IPS-18a (cell line): ENCODE measurements at regions not wholly inside any gene's neighbourhood (a gene's known extent, or its start where the extent isn't known, plus 50 kb on each side); places are given as distances from the start of the nearest gene placed in this dataset.

Experiments used
- H3K27ac ChIP-seq: one replicate; pipeline ENCODE4 v1.5.1; 2013; ENCODE audit warnings: low read length
- H3K27me3 ChIP-seq: one replicate; pipeline ENCODE4 v1.6.1; 2013; ENCODE audit warnings: mild to moderate bottlenecking, low read length; ENCODE audit not compliant: control insufficient read depth, insufficient read depth
- H3K36me3 ChIP-seq: one replicate; pipeline ENCODE4 v1.6.1; 2013; ENCODE audit warnings: low read depth, low read length; ENCODE audit not compliant: control insufficient read depth
- H3K4me1 ChIP-seq: one replicate; pipeline ENCODE4 v1.6.1; 2013; ENCODE audit warnings: low read depth, low read length; ENCODE audit not compliant: control insufficient read depth
- H3K4me3 ChIP-seq: one replicate; pipeline ENCODE4 v1.5.1; 2013; ENCODE audit warnings: low read length
- H3K9ac ChIP-seq: one replicate; pipeline ENCODE4 v1.6.1; 2013; ENCODE audit warnings: mild to moderate bottlenecking, low read length, moderate library complexity
- H3K9me3 ChIP-seq: one replicate; pipeline ENCODE4 v1.6.1; 2013; ENCODE audit warnings: low read depth, low read length; ENCODE audit not compliant: control insufficient read depth

DNA sequence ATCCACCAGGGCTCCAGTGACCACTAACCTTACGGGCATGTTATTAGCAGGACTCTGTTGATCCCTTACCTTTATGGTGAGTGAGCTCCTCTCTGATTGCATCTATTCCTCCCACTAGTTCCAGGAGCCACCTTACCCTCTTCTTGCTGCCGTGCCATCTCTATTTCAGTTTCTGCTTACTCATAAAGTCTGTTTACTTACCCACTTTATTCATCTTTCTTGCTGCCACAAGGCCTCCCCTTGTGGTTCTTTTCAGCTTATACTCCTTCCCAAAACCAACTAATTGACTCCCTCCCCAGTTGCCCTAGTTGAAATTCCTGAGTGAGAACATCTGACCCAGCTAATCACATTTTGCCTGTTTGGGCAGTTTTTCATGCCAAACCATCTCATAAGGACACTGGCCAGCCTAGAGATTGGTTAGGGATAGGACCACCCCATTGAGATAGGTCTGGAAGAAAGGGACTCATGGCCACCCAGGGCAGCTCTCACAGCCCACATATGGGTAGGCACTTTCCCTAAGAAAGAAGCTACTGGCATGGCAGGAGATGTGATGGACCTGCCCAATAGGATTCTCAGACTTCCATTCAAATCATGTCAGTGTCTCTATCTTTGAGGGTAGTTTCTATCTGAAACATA is 412.7 kb downstream of the EFNA5 start:
- Histone ChIP-seq H3K9ac (no peak overlapping the region), H3K27ac (no peak overlapping the region), H3K9me3 (no peaks in the 10 kb centered on the region), H3K27me3 (no peaks in the 10 kb centered on the region), H3K4me1 (no peaks in the 10 kb centered on the region), H3K4me3 (no peak overlapping the region), H3K36me3 (no peaks in the 10 kb centered on the region)

DNA sequence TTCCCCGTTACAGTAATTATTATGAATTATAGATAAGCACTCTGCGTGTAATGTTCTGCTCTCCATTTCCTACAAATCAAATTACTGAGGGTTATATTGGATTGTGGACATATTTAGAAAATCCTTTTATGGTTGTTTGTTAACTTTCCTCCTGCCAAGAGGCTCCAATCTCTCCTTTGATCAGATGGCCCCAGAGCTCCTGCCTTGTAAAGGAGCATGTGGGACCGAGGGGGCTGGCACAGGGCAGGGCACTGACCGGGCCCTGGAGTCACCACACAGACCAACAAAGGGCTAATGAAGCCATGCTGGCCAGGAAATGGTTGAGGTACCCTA is 415.9 kb downstream of the EFNA5 start:
- no peaks in the 10 kb centered on the region for H3K9me3 ChIP-seq

DNA sequence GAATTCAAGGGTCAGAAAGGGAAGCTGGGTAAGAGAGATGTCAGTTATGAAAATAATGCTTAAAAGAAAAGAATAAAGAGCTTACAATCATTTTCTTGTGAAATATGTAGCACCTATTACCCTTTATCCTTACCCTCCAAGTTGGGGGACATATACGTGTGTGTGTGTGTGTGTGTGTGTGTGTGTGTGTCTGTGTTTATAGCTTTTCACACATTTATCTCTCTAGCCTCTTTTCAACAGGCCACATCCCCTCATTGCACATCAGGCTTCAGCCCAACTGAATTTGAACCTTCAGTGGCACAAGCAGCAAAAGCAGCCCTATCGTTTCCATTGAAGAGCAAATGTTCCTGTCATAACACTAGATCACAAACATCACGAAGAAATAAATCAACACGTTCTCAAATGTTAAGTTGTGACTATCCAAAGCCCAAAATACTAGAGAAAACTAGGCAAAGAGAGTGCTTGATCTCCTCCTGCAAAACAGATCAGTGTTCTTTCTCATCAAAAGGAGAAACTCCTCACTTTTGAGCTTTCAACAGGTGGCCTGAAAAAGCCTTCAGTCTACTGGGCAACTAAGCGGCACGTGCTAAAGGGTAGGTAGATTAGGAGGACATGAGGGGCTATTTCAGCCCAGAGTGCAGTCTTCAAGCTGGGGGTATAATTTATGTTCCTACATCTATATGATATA is 416.4 kb downstream of the EFNA5 start:
- Histone ChIP-seq H3K9ac (no peak overlapping the region), H3K9me3 (no peaks in the 10 kb centered on the region), H3K4me3 (no peak overlapping the region), H3K27ac (no peak overlapping the region), H3K36me3 (no peaks in the 10 kb centered on the region), H3K27me3 (no peaks in the 10 kb centered on the region), H3K4me1 (no peaks in the 10 kb centered on the region)

More for the DNA sequence above, 415.9 kb downstream of the EFNA5 start:
- no peaks in the 10 kb centered on the region for H3K27me3 ChIP-seq
- H3K27ac ChIP-seq, result no peak overlapping the region
- H3K4me3 ChIP-seq, result no peak overlapping the region
- H3K9ac ChIP-seq, result no peak overlapping the region
- H3K4me1 ChIP-seq, result no peaks in the 10 kb centered on the region
- no peaks in the 10 kb centered on the region for H3K36me3 ChIP-seq

DNA sequence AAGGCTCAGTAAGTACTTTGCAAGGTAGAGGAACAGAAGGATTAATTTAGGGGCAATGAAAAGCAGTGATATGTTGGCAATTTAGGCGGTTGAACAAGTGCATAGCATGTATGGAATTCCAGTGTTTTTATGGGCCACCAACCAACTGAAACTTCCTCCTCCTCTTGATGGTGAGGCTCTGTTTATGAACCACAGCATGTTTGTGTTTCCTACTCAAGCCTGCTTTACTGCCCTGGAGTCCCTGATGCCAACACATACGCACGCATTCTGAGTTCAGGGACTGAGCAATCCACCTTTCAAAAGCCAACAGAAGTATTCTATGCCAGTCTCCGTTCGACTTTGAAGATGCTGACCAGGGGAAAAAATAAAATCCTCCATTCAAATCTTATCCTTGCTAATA is 417.5 kb downstream of the EFNA5 start:
- no peaks in the 10 kb centered on the region for H3K27me3 ChIP-seq
- no peak overlapping the region for H3K4me3 ChIP-seq
- no peaks in the 10 kb centered on the region for H3K9me3 ChIP-seq
- no peak overlapping the region for H3K9ac ChIP-seq
- no peak overlapping the region for H3K27ac ChIP-seq
- H3K36me3 ChIP-seq, result no peaks in the 10 kb centered on the region
- no peaks in the 10 kb centered on the region for H3K4me1 ChIP-seq

DNA sequence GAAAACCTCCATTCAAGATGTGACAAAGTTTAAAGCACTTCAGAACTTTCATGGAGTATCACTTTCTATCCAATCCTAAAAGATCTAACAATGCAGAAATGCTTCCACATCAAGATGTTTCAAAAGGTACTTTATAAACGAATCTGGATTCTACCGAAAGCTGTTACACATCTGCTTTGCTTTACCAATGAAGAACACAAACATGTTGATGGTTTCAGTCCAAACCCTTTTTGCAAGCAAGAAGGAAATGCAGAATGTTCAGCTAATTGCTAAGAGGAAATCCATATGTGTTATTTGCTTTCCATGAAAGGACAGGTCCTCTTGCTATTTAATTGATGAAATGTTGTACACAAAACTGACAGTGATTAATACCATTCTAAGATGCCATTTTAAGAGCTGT is 419.6 kb downstream of the EFNA5 start:
- Histone ChIP-seq H3K4me3 (no peak overlapping the region), H3K27me3 (no peaks in the 10 kb centered on the region), H3K9me3 (no peaks in the 10 kb centered on the region), H3K36me3 (no peaks in the 10 kb centered on the region), H3K9ac (no peak overlapping the region), H3K4me1 (no peaks in the 10 kb centered on the region), H3K27ac (no peak overlapping the region)

GRCh38 chr5:107248066-107248695 is 422.6 kb downstream of the EFNA5 start:
- Histone ChIP-seq H3K27ac (no peak overlapping the region), H3K4me3 (no peak overlapping the region), H3K9me3 (no peaks in the 10 kb centered on the region), H3K27me3 (no peaks in the 10 kb centered on the region), H3K36me3 (no peaks in the 10 kb centered on the region), H3K9ac (no peak overlapping the region), H3K4me1 (no peaks in the 10 kb centered on the region)

DNA sequence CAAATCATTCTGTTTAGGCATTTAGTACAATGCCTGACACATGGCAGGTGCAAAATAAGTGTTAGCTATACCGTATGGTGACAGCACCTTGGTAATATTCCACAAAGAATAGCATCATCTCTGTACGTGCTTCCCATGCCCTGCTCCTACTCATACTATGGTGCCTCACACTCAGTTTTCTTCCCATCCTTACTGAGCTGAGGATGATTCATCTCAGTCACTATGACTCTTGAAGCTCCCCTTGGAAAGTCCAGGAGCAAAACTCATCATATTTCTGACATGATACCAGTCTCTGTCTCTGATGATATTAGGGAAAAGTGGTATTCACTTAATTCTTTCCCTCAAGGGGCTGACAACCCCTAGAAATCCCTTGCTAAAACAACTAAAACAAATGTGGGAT is 423.3 kb downstream of the EFNA5 start:
- H3K4me1 ChIP-seq, result peaks cover 3% of the 10 kb centered on the region
- no peaks in the 10 kb centered on the region for H3K36me3 ChIP-seq
- no peaks in the 10 kb centered on the region for H3K9me3 ChIP-seq
- no peak overlapping the region for H3K9ac ChIP-seq
- no peak overlapping the region for H3K4me3 ChIP-seq
- no peak overlapping the region for H3K27ac ChIP-seq
- no peaks in the 10 kb centered on the region for H3K27me3 ChIP-seq

DNA sequence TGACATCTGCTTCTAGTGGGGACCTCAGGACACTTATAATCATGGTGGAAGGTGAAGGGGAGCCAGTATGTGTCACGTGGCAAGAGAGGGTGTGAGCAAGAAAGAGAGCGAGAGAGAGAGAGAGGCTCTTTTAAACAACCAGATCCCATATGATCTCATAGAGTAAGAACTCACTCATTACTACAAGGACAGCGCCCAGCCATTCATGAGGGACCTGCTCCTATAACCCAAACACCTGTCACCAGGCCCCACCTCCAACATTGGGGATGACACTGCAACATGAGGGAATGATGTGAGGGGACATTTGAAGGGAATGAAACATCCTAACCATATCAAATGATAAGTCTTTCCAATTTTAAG is 427.5 kb downstream of the EFNA5 start:
- no peak overlapping the region for H3K9ac ChIP-seq
- no peaks in the 10 kb centered on the region for H3K27me3 ChIP-seq
- no peak overlapping the region for H3K4me3 ChIP-seq
- H3K4me1 ChIP-seq, result peaks cover 3% of the 10 kb centered on the region
- H3K9me3 ChIP-seq, result no peaks in the 10 kb centered on the region
- H3K27ac ChIP-seq, result no peak overlapping the region
- no peaks in the 10 kb centered on the region for H3K36me3 ChIP-seq

GRCh38 chr5:107242411-107243219 is 428.1 kb downstream of the EFNA5 start:
- H3K9me3 ChIP-seq, result no peaks in the 10 kb centered on the region
- no peaks in the 10 kb centered on the region for H3K27me3 ChIP-seq
- H3K27ac ChIP-seq, result no peak overlapping the region
- H3K9ac ChIP-seq, result no peak overlapping the region
- H3K4me1 ChIP-seq, result peaks cover 3% of the 10 kb centered on the region
- no peak overlapping the region for H3K4me3 ChIP-seq
- no peaks in the 10 kb centered on the region for H3K36me3 ChIP-seq

DNA sequence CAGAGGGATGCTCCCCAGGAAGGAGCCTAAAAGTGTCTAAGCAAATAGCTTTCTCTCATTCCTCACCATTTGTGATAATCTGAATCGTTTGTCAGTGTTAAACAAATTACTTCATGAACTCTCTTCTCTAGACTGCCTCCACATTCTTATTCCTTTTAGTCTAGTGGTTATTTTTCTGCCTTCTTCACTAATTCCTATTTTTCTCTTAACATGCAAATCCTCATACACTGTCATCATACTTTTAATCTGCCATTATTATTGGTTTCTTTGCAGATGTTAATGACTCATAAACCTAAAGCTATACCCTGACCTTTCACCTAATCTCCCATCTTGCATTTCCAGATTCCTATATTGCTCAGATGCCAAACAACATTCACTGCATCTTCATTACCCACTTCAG is 428.9 kb downstream of the EFNA5 start:
- H3K9ac ChIP-seq, result no peak overlapping the region
- no peaks in the 10 kb centered on the region for H3K27me3 ChIP-seq
- H3K36me3 ChIP-seq, result no peaks in the 10 kb centered on the region
- H3K4me1 ChIP-seq, result peaks cover 3% of the 10 kb centered on the region
- no peaks in the 10 kb centered on the region for H3K9me3 ChIP-seq
- no peak overlapping the region for H3K27ac ChIP-seq
- no peak overlapping the region for H3K4me3 ChIP-seq

DNA sequence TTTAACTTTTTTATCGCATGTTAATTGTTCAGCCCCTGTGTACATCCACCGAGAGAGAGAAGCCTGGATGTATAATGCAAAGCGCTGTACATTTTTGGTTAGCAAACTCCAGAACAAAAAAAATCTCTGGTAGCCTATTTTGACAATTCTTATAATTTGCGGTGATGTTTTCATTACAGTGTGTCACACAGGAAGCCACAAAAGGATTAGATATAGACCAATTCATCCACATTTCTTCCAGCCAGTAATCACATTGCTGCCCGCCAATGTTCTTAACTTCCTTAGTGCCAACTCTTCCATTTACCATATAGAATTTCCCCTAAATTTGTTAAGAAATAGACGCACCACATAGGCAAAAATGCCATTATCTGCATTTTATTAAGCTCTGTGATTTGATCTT is 435.6 kb downstream of the EFNA5 start:
- H3K4me1 ChIP-seq, result no peaks in the 10 kb centered on the region
- H3K9me3 ChIP-seq, result no peaks in the 10 kb centered on the region
- no peak overlapping the region for H3K4me3 ChIP-seq
- no peak overlapping the region for H3K9ac ChIP-seq
- no peaks in the 10 kb centered on the region for H3K27me3 ChIP-seq
- H3K27ac ChIP-seq, result no peak overlapping the region
- H3K36me3 ChIP-seq, result no peaks in the 10 kb centered on the region
